HG02840 (cell line): ENCODE measurements at regions not wholly inside any gene's neighbourhood (a gene's known extent, or its start where the extent isn't known, plus 50 kb on each side); places are given as distances from the start of the nearest gene placed in this dataset.
"Not testable (repeated sequence)": the region's sequence is repeated elsewhere in the genome, so short reads cannot be mapped to it uniquely, and the experiment has no call there.

Experiments used
- ATAC-seq: cut with Tn5 transposase; IDR thresholded peaks from one replicate; pipeline ENCODE4 v1.9.1; 2021; ENCODE audit warnings: mild to moderate bottlenecking, moderate library complexity, moderate number of reproducible peaks; ENCODE audit not compliant: unreplicated experiment, low FRiP score

DNA sequence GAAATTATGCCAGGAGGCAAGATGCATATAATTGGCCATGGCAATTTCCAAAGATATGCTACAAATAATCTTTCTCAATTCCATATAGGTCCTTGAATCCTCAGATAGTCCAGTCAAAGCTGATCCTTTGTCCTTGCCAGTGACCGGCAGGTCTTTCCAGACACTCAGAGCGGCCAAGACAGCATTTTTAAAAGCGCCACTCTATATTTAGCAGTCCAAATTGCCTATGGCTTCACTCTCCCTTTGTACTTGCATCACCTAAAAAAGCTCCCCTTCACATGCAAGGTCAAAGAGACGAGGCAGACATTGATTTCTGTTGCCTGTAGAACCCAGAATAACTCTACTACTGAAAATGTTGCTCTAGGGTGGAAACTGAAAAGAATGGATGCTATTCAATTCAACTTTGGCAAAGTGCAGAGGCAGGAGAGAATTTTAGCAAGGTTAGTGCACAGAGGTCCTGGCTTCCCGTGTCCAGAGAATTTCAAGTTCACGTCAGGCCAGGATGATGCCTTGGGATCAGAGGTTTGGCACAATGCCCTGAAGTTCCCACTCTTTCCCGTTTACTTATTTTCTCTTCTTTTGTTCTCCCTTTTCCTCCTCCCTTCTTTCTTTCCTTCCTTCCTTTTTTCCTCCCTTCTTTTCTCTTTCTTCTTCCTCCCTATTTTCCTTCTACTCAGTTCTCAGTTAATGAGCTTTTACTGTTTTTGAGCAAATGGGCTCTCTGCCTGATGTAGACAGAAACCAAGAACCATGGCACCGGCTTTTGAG, 108.5 kb downstream of the KCNK1 start:
- no peak for ATAC-seq

DNA sequence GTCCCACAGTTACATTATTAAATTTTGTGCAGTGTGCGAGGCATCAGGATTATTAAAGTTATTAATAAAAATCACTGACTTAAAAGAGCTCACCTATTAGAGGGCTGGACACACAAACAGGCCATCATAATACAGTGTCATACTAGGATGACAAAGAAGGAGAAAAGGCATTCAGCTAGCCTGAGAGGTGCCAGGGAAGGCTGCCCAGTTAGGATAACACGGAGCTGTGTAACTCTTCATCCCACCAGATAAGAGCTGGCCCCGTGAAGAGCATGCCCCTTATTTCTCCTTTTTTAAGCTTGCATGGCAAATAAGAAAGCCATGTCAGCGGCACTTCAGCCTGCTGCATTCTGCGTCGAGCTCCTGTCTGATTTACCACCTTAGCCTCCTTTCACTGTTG, 109.5 kb downstream of the KCNK1 start:
- no peak for ATAC-seq

DNA sequence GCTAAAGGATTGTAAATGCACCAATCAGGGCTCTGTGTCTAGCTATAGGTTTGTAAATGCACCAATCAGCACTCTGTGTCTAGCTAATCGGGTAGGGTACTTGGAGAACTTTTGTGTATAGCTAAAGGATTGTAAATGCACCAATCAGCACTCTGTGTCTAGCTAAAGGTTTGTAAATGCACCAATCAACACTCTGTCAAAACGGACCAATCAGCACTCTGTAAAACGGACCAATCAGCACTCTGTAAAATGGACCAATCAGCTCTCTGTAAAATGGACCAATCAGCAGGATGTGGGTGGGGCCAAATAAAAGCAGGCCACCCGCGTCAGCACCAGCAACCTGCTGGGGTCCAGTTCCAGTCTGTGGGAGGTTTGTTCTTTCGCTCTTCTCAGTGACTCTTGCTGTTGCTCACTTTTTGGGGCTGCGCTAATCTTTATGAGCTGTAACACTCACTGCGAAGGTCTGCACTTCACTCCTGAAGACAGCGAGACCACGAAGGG, 110.3 kb downstream of the KCNK1 start:
- ATAC-seq: not testable (repeated sequence)

DNA sequence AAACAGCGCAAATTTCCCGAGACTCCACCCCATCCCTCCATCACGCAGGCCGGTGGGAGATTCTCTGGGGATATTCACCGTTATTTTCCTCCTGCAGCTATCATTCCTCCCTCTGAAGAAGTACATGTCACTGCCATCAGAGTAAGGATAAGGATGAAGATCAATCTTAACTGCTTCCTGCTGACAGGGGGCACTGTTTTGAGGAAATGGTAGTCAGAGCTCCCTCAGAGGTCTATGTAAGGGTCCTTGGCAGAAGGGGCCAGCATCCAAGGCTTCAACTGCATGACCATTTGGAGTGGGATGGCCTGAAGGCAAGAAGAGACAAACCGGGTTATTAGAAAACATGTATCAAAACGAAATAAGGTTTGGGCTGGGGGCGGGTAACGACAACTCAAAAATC, 111.5 kb downstream of the KCNK1 start:
- ATAC-seq: no peak

DNA sequence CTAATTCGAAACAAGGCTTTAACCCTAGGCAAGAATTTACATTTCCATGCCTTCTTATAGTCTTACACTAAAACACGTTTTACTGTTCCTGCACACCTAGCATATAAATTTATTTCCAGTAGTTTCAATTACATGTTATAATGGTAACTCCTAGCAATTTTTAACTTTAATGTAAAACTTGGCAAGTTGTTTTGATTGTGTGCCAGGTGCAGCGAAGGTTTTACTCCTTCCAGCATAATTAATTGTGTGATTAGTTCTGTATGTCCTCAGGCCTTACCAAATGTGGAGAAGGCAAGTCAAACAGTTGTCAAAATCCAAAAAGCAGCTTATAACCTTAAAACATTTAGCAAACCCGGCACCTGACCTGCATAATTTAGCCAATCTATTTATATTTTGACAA, 114.8 kb downstream of the KCNK1 start:
- no peak for ATAC-seq

DNA sequence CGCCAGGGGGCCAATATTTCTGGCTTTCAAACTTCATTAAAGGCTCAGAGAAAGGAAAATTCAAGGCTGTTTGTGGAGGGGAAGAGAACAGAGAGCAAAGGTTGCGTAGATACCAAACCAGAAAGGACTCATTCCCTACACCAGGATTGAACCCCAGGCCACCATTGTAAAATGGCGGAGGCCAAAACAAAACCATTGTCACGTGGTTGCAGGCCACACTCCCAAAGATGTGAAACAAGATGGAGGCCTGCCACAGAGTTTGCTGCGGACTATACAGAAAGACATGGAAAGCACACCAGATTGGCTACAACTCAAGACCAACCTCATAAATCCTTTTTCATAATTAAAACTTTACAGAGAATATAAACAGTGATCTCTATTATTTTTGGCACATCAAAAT, 116.5 kb downstream of the KCNK1 start:
- no peak for ATAC-seq

DNA sequence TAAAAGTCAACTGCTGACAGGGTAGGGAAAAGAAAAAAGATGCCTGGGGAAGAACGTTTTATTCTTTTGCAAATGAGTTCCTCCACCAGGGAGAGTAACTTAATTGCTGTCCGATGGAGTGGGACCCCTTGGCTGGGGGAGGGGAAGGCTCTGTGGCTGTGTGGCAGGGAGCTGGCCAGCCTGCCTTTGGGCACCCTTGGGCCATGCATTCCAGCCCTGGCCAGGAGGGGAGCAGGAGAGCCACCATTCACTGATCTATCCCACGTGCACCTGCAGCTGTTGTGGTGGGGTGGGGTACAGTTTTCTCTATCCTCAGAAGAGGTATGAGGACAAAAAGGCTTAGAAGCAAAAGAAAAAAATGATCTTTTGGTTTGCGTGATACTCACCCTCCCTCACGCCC, 116.9 kb downstream of the KCNK1 start:
- no peak for ATAC-seq

DNA sequence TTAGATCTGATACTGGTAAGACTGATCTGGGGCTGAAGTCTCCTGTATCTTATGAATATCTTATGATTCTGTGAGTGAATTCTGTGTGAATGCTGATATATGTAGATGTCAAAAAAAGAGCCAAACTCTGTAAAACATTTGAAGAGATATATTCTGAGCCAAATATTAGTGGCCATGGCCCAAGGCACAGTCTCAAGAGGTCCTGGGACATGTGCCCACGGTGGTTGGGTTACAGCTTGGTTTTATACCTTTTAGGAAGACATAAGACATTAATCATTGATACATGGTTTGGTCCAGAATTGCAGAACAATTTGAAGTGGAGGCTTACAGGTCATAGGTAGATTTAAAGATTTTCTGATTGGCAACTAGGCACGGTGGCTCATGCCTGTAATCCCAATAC, 118.3 kb downstream of the KCNK1 start:
- no peak for ATAC-seq

DNA sequence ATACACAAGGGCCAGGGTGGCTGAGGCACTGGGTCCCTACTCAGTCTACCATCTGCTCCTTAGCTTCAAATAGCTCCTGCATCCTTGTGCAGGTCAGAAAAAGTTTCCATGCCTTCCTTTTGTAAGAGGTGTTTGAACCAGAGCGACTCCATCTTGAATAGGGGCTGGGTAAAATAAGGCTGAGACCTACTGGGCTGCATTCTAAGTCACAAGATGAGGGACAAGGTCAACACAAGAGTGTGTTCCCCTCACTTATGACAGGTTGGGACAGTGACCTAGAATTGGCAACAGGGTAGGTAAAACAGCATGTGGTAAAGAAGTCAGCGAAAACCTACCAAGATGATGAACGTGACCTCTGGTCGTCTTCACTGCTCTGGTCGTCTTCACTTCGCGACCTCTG, 120.5 kb downstream of the KCNK1 start:
- no peak for ATAC-seq

DNA sequence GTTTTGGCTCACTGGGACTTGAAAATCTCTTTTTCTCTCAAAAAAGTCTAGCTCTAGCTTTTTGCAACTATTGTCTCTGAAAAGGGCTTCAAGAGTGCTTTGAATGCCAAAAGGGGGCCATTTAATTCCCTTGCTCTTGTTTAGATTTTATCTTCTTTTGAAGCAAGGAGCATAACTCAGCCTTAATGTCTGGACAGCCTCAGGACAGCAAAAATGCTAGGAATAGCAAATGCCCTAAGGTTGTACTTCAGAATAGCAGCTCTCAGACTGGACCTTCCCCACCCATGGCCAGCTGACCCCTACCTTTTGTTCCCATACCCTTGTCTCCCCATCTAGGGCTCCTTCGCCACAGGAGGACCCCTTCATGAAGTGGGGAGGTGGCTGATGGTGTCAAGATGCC, 121.4 kb downstream of the KCNK1 start:
- ATAC-seq: no peak

DNA sequence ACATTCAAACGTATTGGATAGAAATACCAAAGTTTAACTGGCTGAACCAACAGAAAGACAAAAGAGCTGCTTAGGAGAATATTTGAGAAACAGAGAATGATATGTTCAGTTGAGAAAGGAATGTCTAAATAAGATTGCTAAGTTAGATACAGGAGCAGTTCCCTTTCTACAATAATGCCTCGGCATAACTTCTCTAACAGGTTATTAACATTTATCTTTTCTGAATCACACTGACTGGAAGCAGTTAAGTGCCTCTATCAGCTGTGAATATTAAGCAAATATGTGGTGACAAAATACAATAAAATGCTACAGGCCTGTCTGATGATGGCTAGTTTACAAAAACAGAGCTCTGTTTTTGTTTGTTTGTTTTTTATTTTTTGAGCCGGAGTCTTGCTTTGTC, 121.9 kb downstream of the KCNK1 start:
- ATAC-seq: no peak

DNA sequence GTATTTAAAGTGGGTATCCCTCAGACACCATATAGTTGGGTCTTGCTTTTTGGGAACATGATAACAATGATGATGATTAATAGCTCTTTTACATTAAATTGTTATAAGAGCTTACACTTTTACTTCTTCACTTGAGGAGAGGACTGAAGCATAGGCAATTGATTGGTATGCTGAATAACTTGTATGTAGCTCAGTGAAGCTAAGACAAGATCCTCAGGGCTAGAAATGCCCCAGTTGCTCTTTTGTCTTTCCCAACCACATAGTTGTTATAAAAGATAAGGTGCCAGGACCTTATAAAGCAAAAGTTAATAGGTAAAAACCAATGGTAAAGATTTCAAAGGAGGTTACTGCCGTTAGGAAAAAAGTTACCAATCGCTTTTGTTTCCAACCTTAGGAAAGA, 123.4 kb downstream of the KCNK1 start:
- ATAC-seq: no peak

DNA sequence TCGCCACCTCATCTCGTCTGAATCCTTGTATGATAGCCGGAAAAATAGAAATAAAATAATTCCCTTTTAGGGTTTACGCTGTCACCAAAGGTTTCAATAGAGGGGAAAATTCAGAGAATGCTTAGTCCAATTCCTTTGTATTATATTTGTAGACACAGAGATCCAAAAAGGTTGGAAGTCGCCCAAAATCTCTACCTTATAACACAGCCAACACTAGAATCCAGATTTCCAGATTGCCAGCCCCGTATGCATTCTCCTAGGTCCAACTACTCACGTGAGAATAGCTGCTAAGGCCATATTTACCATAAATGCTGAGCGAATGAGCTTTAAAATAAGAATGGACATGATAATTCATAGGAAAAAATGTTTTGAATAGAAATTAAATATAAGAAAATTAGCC, 124.5 kb downstream of the KCNK1 start:
- no peak for ATAC-seq

DNA sequence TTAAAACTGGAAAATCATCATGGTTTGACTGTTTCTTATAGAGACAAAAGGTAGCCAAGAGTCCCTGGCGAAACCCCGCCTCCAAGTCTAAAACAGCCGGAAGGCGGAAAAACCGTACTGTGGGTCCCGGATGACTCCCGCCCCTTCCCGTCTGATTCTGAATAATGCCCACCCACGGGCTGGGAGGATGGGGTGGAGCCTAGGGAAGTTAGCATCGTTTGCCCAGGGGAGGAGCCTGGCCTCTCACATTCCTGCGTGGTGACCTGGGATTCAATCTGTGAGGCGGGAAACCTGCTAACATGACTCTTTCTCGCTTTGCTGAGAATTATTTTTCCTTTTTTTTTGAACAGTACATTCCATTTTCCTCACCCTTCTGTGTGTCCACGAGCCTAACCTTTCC, 124.9 kb downstream of the KCNK1 start:
- no peak for ATAC-seq

DNA sequence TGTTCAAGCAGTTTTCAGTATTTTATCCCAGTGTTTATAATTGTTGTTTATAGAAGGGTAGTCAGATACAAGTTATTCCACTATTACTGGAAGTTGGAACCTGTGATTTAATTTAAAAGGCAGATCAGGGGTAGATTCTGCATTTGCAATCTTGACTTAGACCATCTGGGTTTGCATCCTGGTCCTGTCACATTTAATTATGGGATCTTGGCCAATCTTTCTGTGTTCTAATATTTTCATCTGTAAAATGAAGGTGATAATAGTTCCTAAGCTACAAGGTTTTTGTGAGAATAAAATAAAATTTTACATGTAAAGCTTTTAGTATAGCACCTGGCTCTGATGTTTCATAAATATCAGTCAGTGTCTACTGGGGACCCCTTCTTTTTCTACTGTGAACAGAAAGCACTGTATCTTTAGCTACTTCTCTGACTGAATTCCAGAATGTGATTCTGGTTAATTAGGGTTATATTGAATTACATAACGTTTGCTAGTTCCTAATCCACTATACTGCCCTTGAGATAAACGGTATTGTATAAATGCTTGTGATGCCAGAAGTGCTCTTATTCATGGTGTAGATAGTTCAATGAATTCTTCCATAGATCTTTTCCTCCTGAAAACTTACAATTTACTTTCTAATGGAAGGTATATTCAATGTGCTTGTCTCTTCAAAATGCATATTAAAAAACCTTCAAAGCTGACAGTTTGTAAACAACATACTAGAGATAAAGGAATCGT, 131.0 kb downstream of the KCNK1 start:
- no peak for ATAC-seq

DNA sequence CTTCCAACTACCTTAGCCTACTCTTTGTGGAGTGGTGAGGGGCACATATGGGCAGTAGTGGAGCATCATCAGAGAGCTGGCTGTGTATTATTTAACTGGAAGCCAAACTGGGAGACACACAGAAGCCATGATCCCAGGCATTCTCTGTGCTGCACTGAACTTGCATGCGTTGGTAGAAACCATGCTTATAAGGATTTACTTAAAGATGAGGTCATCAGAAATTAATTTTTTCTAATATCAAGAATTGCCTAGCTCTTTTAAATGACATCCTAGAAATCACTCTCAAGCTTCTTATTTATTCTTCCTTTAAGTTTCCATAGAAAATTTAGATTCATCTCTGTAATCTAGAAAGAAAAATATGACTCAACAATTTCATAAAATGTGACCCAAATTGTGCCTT, 136.2 kb downstream of the KCNK1 start:
- ATAC-seq: no peak

DNA sequence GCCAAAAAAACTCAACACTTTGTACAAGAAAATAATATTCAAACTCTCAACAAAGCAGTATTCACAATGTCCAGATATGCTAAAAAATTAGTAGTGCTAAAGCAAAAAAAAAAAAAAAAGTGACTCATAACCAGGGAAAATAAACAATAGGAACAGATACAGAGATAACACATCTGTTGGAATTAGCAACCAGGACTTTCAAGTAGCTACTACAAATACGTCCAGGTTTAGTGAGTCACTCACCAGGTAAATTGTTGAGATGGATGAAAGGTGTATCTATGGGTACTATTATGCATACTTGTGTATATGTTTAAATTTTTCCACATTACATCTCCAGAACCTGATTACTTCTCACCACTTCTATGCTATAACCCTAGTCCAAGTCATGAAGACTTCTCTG, 144.8 kb upstream of the SLC35F3 start:
- no peak for ATAC-seq

DNA sequence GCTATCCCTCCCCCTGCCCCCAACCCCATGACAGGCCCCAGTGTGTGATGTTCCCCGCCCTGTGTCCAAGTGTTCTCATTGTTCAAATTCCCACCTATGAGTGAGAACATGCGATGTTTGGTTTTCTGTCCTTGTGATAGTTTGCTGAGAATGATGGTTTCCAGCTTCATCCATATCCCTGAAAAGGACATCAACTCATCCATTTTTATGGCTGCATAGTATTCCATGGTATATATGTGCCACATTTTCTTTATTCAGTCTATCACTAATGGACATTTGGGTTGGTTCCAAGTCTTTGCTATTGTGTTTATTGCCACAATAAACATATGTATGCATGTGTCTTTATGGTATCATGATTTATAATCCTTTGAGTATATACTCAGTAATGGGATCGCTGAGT, 140.2 kb upstream of the SLC35F3 start:
- not testable (repeated sequence) for ATAC-seq

DNA sequence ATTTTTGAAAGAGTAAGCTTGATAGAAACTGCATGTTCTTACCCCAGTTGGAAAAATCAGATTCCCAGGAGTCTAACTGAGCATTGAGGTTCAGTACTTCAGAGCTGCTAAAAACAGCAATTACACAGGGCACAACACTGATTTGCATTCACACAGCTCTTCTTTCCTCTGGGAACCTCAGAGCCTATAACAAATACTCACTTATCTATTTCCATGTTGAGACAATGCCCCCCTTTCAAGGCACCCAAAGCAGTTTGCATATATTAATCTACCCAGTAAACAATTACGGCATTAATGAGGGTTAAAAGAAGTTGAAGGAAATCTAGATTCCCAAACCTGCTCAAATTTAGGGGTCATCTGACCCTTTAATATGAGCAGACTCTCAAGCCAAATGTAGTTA, 126.9 kb upstream of the SLC35F3 start:
- no peak for ATAC-seq

DNA sequence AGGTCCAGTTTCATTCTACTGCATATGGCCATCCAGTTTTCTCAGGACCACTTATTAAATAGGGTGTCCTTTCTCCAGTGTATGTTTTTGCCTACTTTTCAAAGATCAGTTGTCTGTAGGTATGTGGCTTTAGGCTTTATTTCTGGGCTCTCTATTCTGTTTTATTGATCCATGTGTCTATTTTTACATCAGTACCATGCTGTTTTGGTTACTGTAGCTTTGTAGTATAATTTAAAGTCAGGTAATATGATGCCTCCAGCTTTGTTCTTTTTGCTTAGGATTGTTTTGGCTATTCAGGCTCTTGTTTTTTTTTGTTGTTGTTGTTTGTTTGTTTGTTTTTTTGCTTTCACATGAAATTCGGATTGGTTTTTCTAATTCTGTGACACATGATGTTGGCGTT, 124.4 kb upstream of the SLC35F3 start:
- ATAC-seq: no peak

DNA sequence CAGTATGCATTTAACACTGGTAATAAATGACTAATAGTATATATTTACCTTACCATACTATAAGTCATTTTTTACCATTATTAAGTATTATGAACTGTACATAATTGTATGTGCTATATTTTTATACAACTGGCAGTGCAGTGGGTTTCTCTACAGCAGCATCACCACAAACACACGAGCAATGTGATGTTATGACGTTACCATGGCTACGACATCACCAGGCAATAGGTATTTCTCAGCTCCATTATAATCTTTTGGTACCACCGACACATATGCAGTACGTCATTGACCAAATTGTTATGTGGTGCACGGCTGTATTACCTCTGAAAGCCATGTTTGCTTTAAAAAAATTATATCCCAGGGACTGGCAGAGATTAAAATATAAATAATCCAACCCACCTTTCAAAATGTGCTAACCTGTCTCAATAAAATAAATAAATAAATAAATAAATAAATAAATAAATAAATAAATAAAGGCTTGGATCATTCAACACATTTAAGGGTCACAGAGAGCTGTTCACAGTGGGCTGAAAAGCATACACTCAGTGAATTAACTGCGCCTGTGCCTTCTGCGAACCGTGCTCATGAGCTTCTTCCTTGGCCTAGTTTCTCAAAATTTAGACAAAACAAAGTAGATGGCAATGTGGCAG, 121.4 kb upstream of the SLC35F3 start:
- ATAC-seq: no peak

DNA sequence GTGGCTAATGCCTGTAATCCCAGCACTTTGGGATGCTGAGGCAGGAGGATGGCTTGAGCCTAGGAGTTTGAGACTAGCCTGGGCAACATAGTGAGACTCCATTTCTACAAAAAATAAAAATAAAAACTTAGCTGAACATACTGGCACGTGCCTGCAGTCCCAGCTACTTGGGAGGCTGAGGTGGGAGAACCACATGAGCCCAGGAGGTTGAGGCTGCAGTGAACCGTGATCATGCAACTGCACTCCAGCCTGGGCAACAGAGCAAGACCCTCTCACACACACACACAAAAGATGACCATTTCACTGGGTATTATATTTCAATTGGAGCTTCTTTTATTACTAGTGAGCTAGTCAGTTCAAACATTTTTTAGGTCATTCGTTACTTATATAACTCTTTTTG, 116.9 kb upstream of the SLC35F3 start:
- no peak for ATAC-seq
